MM.1S (cell line): ENCODE measurements at regions not wholly inside any gene's neighbourhood (a gene's known extent, or its start where the extent isn't known, plus 50 kb on each side); places are given as distances from the start of the nearest gene placed in this dataset.

Experiments
- CTCF ChIP-seq: fragments of 300-600 bp; sonication (generic); IDR thresholded peaks from 2 replicates; pipeline ENCODE4 v1.5.1; 2016; ENCODE audit warnings: antibody characterized with exemption, low read length, mixed read lengths
- EZH2 ChIP-seq: fragments of 300-600 bp; sonication (generic); optimal IDR thresholded peaks from 2 replicates; pipeline ENCODE3; 2017; ENCODE audit warnings: low read depth, mild to moderate bottlenecking, antibody characterized with exemption, low read length, mixed read lengths

- no peak for TF ChIP-seq EZH2
- TF ChIP-seq CTCF, result no peak
Measured at GRCh38 chr5:68444048-68444447, 228.5 kb downstream of the PIK3R1 start.
